H9 (cell line): ENCODE measurements at regions not wholly inside any gene's neighbourhood (a gene's known extent, or its start where the extent isn't known, plus 50 kb on each side); places are given as distances from the start of the nearest gene placed in this dataset.

Experiments
- DNase-seq: peaks from one replicate; pipeline ENCODE4 v3.0.0-alpha.2; 2017
- H2AFZ ChIP-seq: one replicate; pipeline ENCODE4 v1.6.1; 2013; ENCODE audit warnings: mild to moderate bottlenecking, low read length, control low read depth, moderate library complexity
- H2AK5ac ChIP-seq: 2 replicates; pipeline ENCODE4 v1.6.1; 2013; ENCODE audit warnings: low read length, control low read depth, mixed read lengths; ENCODE audit not compliant: insufficient read length
- H2BK120ac ChIP-seq: one replicate; pipeline ENCODE4 v1.6.1; 2013; ENCODE audit warnings: low read depth, mild to moderate bottlenecking, low read length, control low read depth, inconsistent platforms; ENCODE audit not compliant: poor library complexity, severe bottlenecking
- H2BK12ac ChIP-seq: 2 replicates; pipeline ENCODE4 v1.6.1; 2013; ENCODE audit warnings: low read length, control low read depth, mixed read lengths, low read depth; ENCODE audit not compliant: insufficient read length
- H2BK15ac ChIP-seq: 2 replicates; pipeline ENCODE4 v1.6.1; 2013; ENCODE audit warnings: low read depth, low read length, control low read depth
- H2BK20ac ChIP-seq: one replicate; pipeline ENCODE4 v1.6.1; 2013; ENCODE audit warnings: low read depth, mild to moderate bottlenecking, low read length, control low read depth, inconsistent platforms; ENCODE audit not compliant: poor library complexity, severe bottlenecking
- H2BK5ac ChIP-seq: 2 replicates; pipeline ENCODE4 v1.6.1; 2013; ENCODE audit warnings: low read length, control low read depth, mixed read lengths; ENCODE audit not compliant: insufficient read length
- H3K14ac ChIP-seq: 2 replicates; pipeline ENCODE4 v1.6.1; 2013; ENCODE audit warnings: low read length, control low read depth; ENCODE audit not compliant: insufficient read depth
- H3K18ac ChIP-seq: 2 replicates; pipeline ENCODE4 v1.6.1; 2013; ENCODE audit warnings: low read depth, mild to moderate bottlenecking, mixed read lengths, low read length, control low read depth; ENCODE audit not compliant: insufficient read length
- H3K23ac ChIP-seq: 2 replicates; pipeline ENCODE4 v1.6.1; 2013; ENCODE audit warnings: low read length, control low read depth, mixed read lengths, low read depth; ENCODE audit not compliant: insufficient read length
- H3K23me2 ChIP-seq: 2 replicates; pipeline ENCODE4 v1.6.1; 2013; ENCODE audit warnings: low read depth, mild to moderate bottlenecking, mixed read lengths, low read length, control low read depth; ENCODE audit not compliant: insufficient read length, poor library complexity, severe bottlenecking
- H3K27ac ChIP-seq: 2 replicates; pipeline ENCODE4 v1.5.1; 2013; ENCODE audit warnings: low read length, control low read depth, mixed read lengths, low read depth; ENCODE audit not compliant: insufficient read length
- H3K27me3 ChIP-seq: 2 replicates; pipeline ENCODE4 v1.6.1; 2013; ENCODE audit warnings: low read length, control low read depth, inconsistent platforms; ENCODE audit not compliant: insufficient read depth
- H3K4ac ChIP-seq: 2 replicates; pipeline ENCODE4 v1.6.1; 2013; ENCODE audit warnings: low read depth, mild to moderate bottlenecking, control low read depth, inconsistent platforms, low read length, moderate library complexity
- H3K4me1 ChIP-seq: 2 replicates; pipeline ENCODE4 v1.6.1; 2013; ENCODE audit warnings: low read length, control low read depth, inconsistent platforms; ENCODE audit not compliant: insufficient read depth
- H3K4me2 ChIP-seq: 2 replicates; pipeline ENCODE4 v1.6.1; 2013; ENCODE audit warnings: low read length, control low read depth, mixed read lengths; ENCODE audit not compliant: insufficient read length, insufficient read depth
- H3K56ac ChIP-seq: 2 replicates; pipeline ENCODE4 v1.6.1; 2013; ENCODE audit warnings: low read depth, mild to moderate bottlenecking, mixed read lengths, low read length, control low read depth; ENCODE audit not compliant: insufficient read length
- H3K79me1 ChIP-seq: 2 replicates; pipeline ENCODE4 v1.6.1; 2013; ENCODE audit warnings: low read depth, mild to moderate bottlenecking, moderate library complexity, low read length, control low read depth, inconsistent platforms; ENCODE audit not compliant: insufficient read depth, poor library complexity, severe bottlenecking
- H3K79me2 ChIP-seq: 2 replicates; pipeline ENCODE4 v1.6.1; 2013; ENCODE audit warnings: low read length, control low read depth, inconsistent platforms; ENCODE audit not compliant: insufficient read depth
- H3K9ac ChIP-seq: 2 replicates; pipeline ENCODE4 v1.6.1; 2013; ENCODE audit warnings: low read length, control low read depth, mixed read lengths; ENCODE audit not compliant: insufficient read length; ENCODE audit errors: extremely low read depth
- H3K9me3 ChIP-seq: one replicate; pipeline ENCODE4 v1.6.1; 2013; ENCODE audit warnings: low read depth, low read length, inconsistent platforms; ENCODE audit not compliant: control insufficient read depth
- H3T11ph ChIP-seq: one replicate; pipeline ENCODE4 v1.6.1; 2013; ENCODE audit warnings: mild to moderate bottlenecking, low read length, control low read depth, inconsistent platforms
- H4K20me1 ChIP-seq: one replicate; pipeline ENCODE4 v1.6.1; 2013; ENCODE audit not compliant: control insufficient read depth, insufficient read length, insufficient read depth
- H4K5ac ChIP-seq: 2 replicates; pipeline ENCODE4 v1.6.1; 2013; ENCODE audit warnings: low read depth, mild to moderate bottlenecking, mixed read lengths, low read length, control low read depth; ENCODE audit not compliant: insufficient read length
- H4K8ac ChIP-seq: replicated peaks from 2 replicates; pipeline ENCODE4 v1.6.1; 2013; ENCODE audit warnings: low read length, control low read depth, mixed read lengths, low read depth; ENCODE audit not compliant: insufficient read length
- H4K91ac ChIP-seq: 2 replicates; pipeline ENCODE4 v1.6.1; 2013; ENCODE audit warnings: low read depth, mild to moderate bottlenecking, moderate library complexity, mixed read lengths, low read length, control low read depth; ENCODE audit not compliant: insufficient read length
- H3K27ac Mint-ChIP-seq, 3 experiments: 2 replicates in 2 of 3; 3 replicates in 1 of 3; pipeline ENCODE4 v1.8.0; 2020 to 2021; ENCODE audit warnings: mixed read lengths in 3 of 3, mild to moderate bottlenecking in 1 of 3, moderate library complexity in 1 of 3
- H3K27me3 Mint-ChIP-seq: 2 replicates; pipeline ENCODE4 v1.8.0; 2021; ENCODE audit warnings: low read depth, mild to moderate bottlenecking, moderate library complexity, mixed read lengths
- H3K36me3 Mint-ChIP-seq, 3 experiments: 2 replicates in 2 of 3; 3 replicates in 1 of 3; pipeline ENCODE4 v1.8.0; 2020 to 2021; ENCODE audit warnings: low read depth in 3 of 3, mixed read lengths in 3 of 3; ENCODE audit not compliant: insufficient read depth in 1 of 3
- H3K4me1 Mint-ChIP-seq, 2 experiments: 2 replicates each; pipeline ENCODE4 v1.8.0; 2020; ENCODE audit warnings: mixed read lengths in 2 of 2
- H3K4me3 Mint-ChIP-seq, 2 experiments: 2 replicates in 1 of 2; 3 replicates in 1 of 2; pipeline ENCODE4 v1.8.0; 2020 to 2021; ENCODE audit warnings: mild to moderate bottlenecking in 2 of 2, mixed read lengths in 2 of 2, moderate library complexity in 1 of 2
- H3K9me3 Mint-ChIP-seq, 2 experiments: 2 replicates in 1 of 2; 3 replicates in 1 of 2; pipeline ENCODE4 v1.8.0; 2020; ENCODE audit warnings: mild to moderate bottlenecking in 2 of 2, mixed read lengths in 2 of 2, moderate library complexity in 1 of 2
- TF ChIP-seq, protein P1 (sequence below): fragments of 200-600 bp; sonication (generic); conservative IDR thresholded peaks from 3 replicates; pipeline ENCODE4 v1.8.0; 2021; ENCODE audit warnings: antibody characterized with exemption, mild to moderate bottlenecking

GRCh38 chr9:126262738-126263137 is 63.9 kb upstream of the MVB12B start:
- H4K5ac ChIP-seq, result no peak overlapping the region
- H3K4ac ChIP-seq, result no peak overlapping the region
- H2BK12ac ChIP-seq, result no peak overlapping the region
- no peak overlapping the region for H4K91ac ChIP-seq
- no peak overlapping the region for H3K27ac ChIP-seq
- TF ChIP-seq, protein P1, sequence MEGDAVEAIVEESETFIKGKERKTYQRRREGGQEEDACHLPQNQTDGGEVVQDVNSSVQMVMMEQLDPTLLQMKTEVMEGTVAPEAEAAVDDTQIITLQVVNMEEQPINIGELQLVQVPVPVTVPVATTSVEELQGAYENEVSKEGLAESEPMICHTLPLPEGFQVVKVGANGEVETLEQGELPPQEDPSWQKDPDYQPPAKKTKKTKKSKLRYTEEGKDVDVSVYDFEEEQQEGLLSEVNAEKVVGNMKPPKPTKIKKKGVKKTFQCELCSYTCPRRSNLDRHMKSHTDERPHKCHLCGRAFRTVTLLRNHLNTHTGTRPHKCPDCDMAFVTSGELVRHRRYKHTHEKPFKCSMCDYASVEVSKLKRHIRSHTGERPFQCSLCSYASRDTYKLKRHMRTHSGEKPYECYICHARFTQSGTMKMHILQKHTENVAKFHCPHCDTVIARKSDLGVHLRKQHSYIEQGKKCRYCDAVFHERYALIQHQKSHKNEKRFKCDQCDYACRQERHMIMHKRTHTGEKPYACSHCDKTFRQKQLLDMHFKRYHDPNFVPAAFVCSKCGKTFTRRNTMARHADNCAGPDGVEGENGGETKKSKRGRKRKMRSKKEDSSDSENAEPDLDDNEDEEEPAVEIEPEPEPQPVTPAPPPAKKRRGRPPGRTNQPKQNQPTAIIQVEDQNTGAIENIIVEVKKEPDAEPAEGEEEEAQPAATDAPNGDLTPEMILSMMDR, result no peak
- H3K79me1 ChIP-seq, result no peaks in the 10 kb centered on the region
- H2BK15ac ChIP-seq, result no peak overlapping the region
- no peaks in the 10 kb centered on the region for H3K27me3 ChIP-seq
- H3K18ac ChIP-seq, result no peak overlapping the region
- no peaks in the 10 kb centered on the region for H3K23me2 ChIP-seq
- H3K79me2 ChIP-seq, result no peaks in the 10 kb centered on the region
- H3K9me3 ChIP-seq, result no peaks in the 10 kb centered on the region
- Mint-ChIP-seq H3K4me1 (no peaks in the 10 kb centered on the region), H3K4me3 (no peak overlapping the region), H3K36me3 (no peaks in the 10 kb centered on the region), H3K27ac (no peak overlapping the region), H3K27me3 (peaks cover 32% of the 10 kb centered on the region), H3K9me3 (peaks cover 0 to 4% of the 10 kb centered on the region in 2 experiments; a peak in 1 of 5 replicates)
- H2AFZ ChIP-seq, result no peak overlapping the region
- H2BK120ac ChIP-seq, result no peak overlapping the region
- H3K56ac ChIP-seq, result no peak overlapping the region
- H3T11ph ChIP-seq, result no peak overlapping the region
- H3K9ac ChIP-seq, result no peak overlapping the region
- H3K14ac ChIP-seq, result no peak overlapping the region
- H2BK20ac ChIP-seq, result no peak overlapping the region
- no peak overlapping the region for H3K4me2 ChIP-seq
- H4K20me1 ChIP-seq, result no peaks in the 10 kb centered on the region
- no peak overlapping the region for H2AK5ac ChIP-seq
- H3K4me1 ChIP-seq, result no peaks in the 10 kb centered on the region
- no peak overlapping the region for H2BK5ac ChIP-seq
- H3K23ac ChIP-seq, result no peak overlapping the region
- H4K8ac ChIP-seq, result no peak overlapping the region
- DNase-seq, result no peak
